Neuron (in vitro differentiated cells): ENCODE measurements at regions not wholly inside any gene's neighbourhood (a gene's known extent, or its start where the extent isn't known, plus 50 kb on each side); places are given as distances from the start of the nearest gene placed in this dataset.
"Not testable (repeated sequence)": the region's sequence is repeated elsewhere in the genome, so short reads cannot be mapped to it uniquely, and the experiment has no call there.

ENCODE experiments used
- H2AFZ ChIP-seq: one replicate; pipeline ENCODE4 v1.6.1; 2013; ENCODE audit warnings: low read depth, mild to moderate bottlenecking, inconsistent platforms, low read length, moderate library complexity
- H3K27me3 ChIP-seq: one replicate; pipeline ENCODE4 v1.6.1; 2013; ENCODE audit warnings: low read length; ENCODE audit not compliant: insufficient read depth
- H3K36me3 ChIP-seq: one replicate; pipeline ENCODE4 v1.6.1; 2013; ENCODE audit warnings: low read length; ENCODE audit not compliant: insufficient read depth
- H3K4me1 ChIP-seq: one replicate; pipeline ENCODE4 v1.6.1; 2013; ENCODE audit warnings: low read length; ENCODE audit not compliant: insufficient read depth
- H3K4me3 ChIP-seq: 2 replicates; pipeline ENCODE4 v1.5.1; 2013; ENCODE audit warnings: mild to moderate bottlenecking, low read length, moderate library complexity
- H3K9me3 ChIP-seq: one replicate; pipeline ENCODE4 v1.6.1; 2013; ENCODE audit warnings: low read length

GRCh38 chr2:34266908-34267697, 668.0 kb upstream of the FAM98A start:
- Histone ChIP-seq H3K36me3 (no peaks in the 10 kb centered on the region), H3K9me3 (no peaks in the 10 kb centered on the region), H3K27me3 (no peaks in the 10 kb centered on the region), H2AFZ (no peak overlapping the region), H3K4me3 (no peak overlapping the region), H3K4me1 (no peaks in the 10 kb centered on the region)

GRCh38 chr2:34261701-34262100, 662.6 kb upstream of the FAM98A start:
- Histone ChIP-seq H3K9me3 (no peaks in the 10 kb centered on the region), H3K4me1 (no peaks in the 10 kb centered on the region), H3K4me3 (no peak overlapping the region), H3K36me3 (no peaks in the 10 kb centered on the region), H3K27me3 (no peaks in the 10 kb centered on the region), H2AFZ (no peak overlapping the region)

GRCh38 chr2:34254272-34254878, 655.3 kb upstream of the FAM98A start:
- H3K36me3 ChIP-seq, result no peaks in the 10 kb centered on the region
- no peaks in the 10 kb centered on the region for H3K27me3 ChIP-seq
- H2AFZ ChIP-seq, result no peak overlapping the region
- no peaks in the 10 kb centered on the region for H3K4me1 ChIP-seq
- no peak overlapping the region for H3K4me3 ChIP-seq
- H3K9me3 ChIP-seq, result no peaks in the 10 kb centered on the region

GRCh38 chr2:34252111-34252510, 653.0 kb upstream of the FAM98A start:
- Histone ChIP-seq H3K4me3 (no peak overlapping the region), H3K4me1 (no peaks in the 10 kb centered on the region), H3K27me3 (no peaks in the 10 kb centered on the region), H3K9me3 (no peaks in the 10 kb centered on the region), H2AFZ (no peak overlapping the region), H3K36me3 (no peaks in the 10 kb centered on the region)

- Histone ChIP-seq H3K4me3 (no peak overlapping the region), H2AFZ (no peak overlapping the region), H3K27me3 (no peaks in the 10 kb centered on the region), H3K4me1 (no peaks in the 10 kb centered on the region), H3K9me3 (no peaks in the 10 kb centered on the region), H3K36me3 (no peaks in the 10 kb centered on the region)
Observed at GRCh38 chr2:34251578-34251977, 652.5 kb upstream of the FAM98A start.

GRCh38 chr2:34244195-34244594, 645.1 kb upstream of the FAM98A start:
- Histone ChIP-seq H3K36me3 (no peaks in the 10 kb centered on the region), H3K4me1 (no peaks in the 10 kb centered on the region), H3K27me3 (no peaks in the 10 kb centered on the region), H2AFZ (no peak overlapping the region), H3K9me3 (no peaks in the 10 kb centered on the region), H3K4me3 (no peak overlapping the region)

- Histone ChIP-seq H3K4me3 (no peak overlapping the region), H3K36me3 (no peaks in the 10 kb centered on the region), H3K27me3 (no peaks in the 10 kb centered on the region), H2AFZ (no peak overlapping the region), H3K9me3 (no peaks in the 10 kb centered on the region), H3K4me1 (no peaks in the 10 kb centered on the region)
Observed at GRCh38 chr2:34242763-34243123, 643.6 kb upstream of the FAM98A start.

- H3K27me3 ChIP-seq, result no peaks in the 10 kb centered on the region
- H3K36me3 ChIP-seq, result no peaks in the 10 kb centered on the region
- no peak overlapping the region for H3K4me3 ChIP-seq
- no peak overlapping the region for H2AFZ ChIP-seq
- H3K9me3 ChIP-seq, result no peaks in the 10 kb centered on the region
- no peaks in the 10 kb centered on the region for H3K4me1 ChIP-seq
Observed at GRCh38 chr2:34241905-34242762, 643.0 kb upstream of the FAM98A start.

- no peaks in the 10 kb centered on the region for H3K36me3 ChIP-seq
- no peaks in the 10 kb centered on the region for H3K4me1 ChIP-seq
- no peaks in the 10 kb centered on the region for H3K27me3 ChIP-seq
- no peak overlapping the region for H3K4me3 ChIP-seq
- H3K9me3 ChIP-seq, result no peaks in the 10 kb centered on the region
- H2AFZ ChIP-seq, result no peak overlapping the region
Observed at GRCh38 chr2:34239511-34239910, 640.4 kb upstream of the FAM98A start.

GRCh38 chr2:34234823-34235222, 635.7 kb upstream of the FAM98A start:
- Histone ChIP-seq H3K9me3 (no peaks in the 10 kb centered on the region), H2AFZ (no peak overlapping the region), H3K36me3 (no peaks in the 10 kb centered on the region), H3K27me3 (no peaks in the 10 kb centered on the region), H3K4me3 (no peak overlapping the region), H3K4me1 (no peaks in the 10 kb centered on the region)

GRCh38 chr2:34229998-34230397, 630.9 kb upstream of the FAM98A start:
- H3K4me3 ChIP-seq, result no peak overlapping the region
- H3K9me3 ChIP-seq, result no peaks in the 10 kb centered on the region
- no peaks in the 10 kb centered on the region for H3K36me3 ChIP-seq
- no peak overlapping the region for H2AFZ ChIP-seq
- H3K27me3 ChIP-seq, result no peaks in the 10 kb centered on the region
- no peaks in the 10 kb centered on the region for H3K4me1 ChIP-seq

GRCh38 chr2:34215174-34215573, 616.1 kb upstream of the FAM98A start:
- Histone ChIP-seq H2AFZ (no peak overlapping the region), H3K36me3 (no peaks in the 10 kb centered on the region), H3K4me1 (no peaks in the 10 kb centered on the region), H3K4me3 (no peak overlapping the region), H3K9me3 (no peaks in the 10 kb centered on the region), H3K27me3 (no peaks in the 10 kb centered on the region)

GRCh38 chr2:34210382-34210781, 611.3 kb upstream of the FAM98A start:
- H3K27me3 ChIP-seq, H3K4me1 ChIP-seq, H3K9me3 ChIP-seq, H3K4me3 ChIP-seq, H3K36me3 ChIP-seq, H2AFZ ChIP-seq: not testable (repeated sequence)
